Daoy (cell line): ENCODE measurements at regions not wholly inside any gene's neighbourhood (a gene's known extent, or its start where the extent isn't known, plus 50 kb on each side); places are given as distances from the start of the nearest gene placed in this dataset.

ENCODE experiments used
- DNase-seq: peaks from one replicate; pipeline ENCODE4 v3.0.0-alpha.2; 2015; ENCODE audit warnings: low read depth

- no peak for DNase-seq
These were observed 195.9 kb downstream of the KDR start for GRCh38 chr4:54929459-54929858.

DNA sequence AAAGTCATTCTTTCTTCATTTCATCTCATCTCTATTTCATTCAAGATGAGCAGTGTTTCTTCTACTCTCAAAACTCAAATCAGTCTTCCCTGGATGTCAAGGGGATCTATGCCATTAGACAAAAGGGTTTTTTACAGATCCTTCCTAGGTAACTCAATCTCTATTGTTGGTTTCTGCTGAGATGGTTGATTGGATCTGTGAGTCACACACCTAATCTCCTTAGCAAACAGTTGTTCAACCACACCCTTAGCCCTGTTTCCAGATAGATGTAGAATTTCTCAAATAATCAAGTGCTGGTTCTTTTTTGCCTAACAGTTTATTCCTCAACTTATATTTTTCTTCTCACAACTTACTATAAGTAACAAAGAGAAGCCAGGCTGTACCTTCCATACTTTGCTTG, 200.5 kb downstream of the KDR start:
- no peak for DNase-seq

- no peak for DNase-seq
These were observed 210.1 kb downstream of the KDR start for GRCh38 chr4:54915276-54915675.

DNA sequence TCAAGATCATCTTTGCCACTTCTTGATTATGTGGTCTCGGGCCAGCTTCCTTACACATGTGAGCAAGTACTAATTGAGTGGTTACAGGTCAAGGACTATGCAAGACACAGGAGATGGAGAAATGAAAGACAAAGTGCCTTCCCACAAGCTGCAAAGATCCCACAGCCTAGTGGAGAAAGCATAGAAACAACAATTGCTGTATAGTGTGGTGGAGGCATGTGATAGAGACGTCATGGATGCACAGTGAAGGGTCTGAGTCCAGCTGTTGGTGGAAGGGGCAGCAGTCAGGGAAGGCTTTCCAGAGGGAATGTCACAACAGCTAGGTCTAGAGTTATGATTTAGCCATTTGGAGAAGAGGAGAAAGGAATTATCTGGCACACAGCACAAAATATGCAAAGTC, 210.6 kb downstream of the KDR start:
- no peak for DNase-seq

DNA sequence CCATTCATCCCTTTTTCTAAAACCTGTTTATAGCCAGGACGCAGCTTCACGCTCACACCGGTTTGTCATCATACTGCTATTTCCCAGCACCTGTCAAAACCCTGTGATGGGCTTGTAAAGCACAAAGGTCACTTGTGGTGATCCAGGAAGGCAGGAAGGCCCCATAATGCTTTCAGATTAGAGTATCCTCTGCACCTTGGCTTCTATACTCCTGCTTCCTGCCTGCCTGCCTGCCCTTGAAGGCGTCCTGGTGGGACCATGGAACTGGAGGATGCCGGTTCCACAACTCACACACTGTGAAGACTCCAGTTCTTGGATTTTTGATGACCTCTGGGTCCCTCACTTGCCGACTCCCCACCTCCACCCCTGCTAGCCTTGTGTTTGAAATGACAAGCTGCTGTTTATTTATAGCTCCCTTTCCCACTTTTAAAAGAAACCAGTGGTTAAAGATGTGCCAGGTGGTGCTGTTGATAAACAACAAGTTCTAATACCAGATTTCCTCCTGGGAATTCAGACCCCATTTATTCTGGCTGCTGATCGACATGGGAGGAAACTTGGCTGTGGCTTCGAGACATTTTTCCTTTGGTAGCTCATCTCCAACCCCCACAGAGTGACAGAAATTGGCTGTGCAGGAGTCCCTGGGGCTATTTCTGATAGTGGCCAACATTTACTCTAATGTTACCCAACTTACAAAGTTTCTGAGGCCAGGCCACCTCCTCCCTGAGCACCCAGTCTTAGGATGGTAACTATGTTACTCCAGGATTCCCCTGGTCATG, 211.5 kb downstream of the KDR start:
- DNase-seq: no peak

- no peak for DNase-seq
These were observed 213.2 kb downstream of the KDR start for GRCh38 chr4:54912155-54912554.

DNA sequence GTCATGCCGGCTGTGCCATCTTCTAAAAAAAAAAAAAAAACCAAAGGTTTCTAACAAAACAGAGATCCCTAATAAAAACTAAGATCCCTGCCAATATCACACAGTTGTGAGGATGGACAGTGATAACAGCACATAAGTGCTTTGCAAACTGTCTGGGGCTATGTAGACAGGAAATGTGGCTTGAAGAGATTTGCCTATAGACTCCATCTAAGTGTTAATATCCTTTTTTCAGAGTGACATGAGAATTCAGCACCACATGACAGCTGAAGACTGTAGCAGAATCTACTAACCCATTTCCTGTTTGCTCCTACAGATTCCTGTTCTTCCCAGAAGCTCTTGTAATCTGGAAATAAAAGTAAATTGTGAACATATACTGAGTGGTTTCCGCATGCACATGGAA, 215.4 kb downstream of the KDR start:
- DNase-seq: no peak

GRCh38 chr4:54908763-54909162, 216.6 kb downstream of the KDR start:
- no peak for DNase-seq

DNA sequence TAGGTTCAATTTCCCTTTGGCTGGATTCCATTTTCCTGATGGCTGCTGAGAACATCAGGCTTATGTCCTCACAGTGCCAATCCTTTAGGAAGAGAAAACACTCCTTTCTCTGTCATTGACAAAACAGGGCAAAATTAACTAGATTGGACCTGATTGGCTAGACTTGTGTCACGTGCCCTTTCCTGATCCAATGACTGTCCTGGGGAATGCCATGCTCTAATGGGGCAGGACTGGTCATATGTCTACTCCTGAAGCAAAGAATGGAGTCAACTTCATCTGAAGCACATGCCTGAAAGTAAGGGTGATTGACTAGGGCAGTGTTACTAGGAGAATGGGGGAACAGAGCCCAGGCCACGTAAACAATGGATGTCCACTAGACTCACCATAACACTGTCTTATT, 220.4 kb downstream of the KDR start:
- no peak for DNase-seq

- no peak for DNase-seq
These were observed 222.4 kb downstream of the KDR start for GRCh38 chr4:54902976-54903375.

GRCh38 chr4:54902271-54902670, 223.1 kb downstream of the KDR start:
- DNase-seq: no peak

DNA sequence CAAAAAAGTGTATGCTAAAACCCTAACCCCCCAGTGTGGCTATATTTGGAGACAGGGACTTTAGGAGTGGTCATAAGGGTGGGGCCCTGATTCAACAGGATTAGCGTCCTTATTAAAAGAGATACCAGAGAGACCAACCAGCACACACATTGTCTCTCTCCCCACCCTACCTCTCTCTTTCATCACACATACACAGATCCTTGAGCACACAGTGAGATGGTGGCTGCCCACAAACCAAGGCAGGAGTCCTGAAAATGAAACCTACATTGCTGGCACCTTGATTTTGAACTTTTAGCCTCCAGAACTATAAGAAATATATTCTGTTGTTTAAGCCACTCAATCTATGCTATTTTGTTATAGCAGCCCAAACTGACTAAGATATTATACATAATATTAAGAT, 224.2 kb downstream of the KDR start:
- DNase-seq: no peak

DNA sequence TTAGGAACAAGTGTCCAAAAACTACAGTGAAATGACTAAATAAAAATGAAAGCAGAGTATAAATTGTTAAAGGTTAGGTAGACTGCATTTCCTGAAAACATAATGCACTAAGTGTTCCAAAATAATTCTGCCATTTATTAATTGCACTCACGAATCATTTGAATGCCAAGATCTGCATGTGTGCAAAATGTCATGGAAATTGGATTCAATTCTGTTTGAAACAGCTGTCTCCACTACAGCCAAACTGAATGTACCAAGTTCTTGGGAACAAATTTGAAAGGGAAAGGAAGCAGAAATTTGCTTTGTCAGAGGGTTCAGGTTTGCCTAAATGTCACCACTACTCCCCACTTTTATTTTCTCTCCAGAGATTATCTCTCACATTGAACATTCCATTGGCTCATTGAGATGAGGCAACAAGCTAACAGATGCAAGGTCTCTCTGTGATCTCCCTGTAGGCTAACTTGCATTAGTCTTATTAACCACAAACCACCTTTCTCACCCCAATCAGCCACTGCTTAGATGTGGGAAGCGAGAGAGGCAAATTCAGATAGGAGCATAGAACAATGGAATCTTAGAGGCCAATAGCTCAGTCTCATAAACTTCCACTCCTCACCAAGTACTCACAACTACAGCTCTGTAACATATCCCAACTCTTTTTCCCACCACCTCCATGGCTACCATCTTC, 226.6 kb downstream of the KDR start:
- no peak for DNase-seq

- no peak for DNase-seq
These were observed 227.3 kb downstream of the KDR start for GRCh38 chr4:54898056-54898562.

DNA sequence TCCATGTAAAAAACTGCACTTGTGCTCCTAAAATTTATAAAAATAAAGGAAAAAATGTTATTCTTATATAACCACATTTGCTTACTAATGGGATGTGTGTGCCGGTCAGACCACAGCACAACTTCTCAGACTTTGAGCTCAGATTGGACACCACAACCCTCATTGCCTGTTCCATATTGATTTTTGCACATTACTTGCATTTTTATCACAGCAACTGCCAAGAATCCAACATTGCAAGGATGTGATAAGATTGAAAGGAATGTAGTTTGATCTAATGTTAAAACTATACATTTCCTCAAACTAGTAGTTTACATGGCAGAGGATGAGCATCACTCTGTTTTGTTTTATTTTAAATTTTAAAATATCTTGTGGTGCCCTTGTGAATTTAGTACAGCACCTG, 227.8 kb downstream of the KDR start:
- DNase-seq: no peak

- DNase-seq: no peak
These were observed 224.9 kb downstream of the KIT start for GRCh38 chr4:54882616-54883015.

GRCh38 chr4:54879576-54879975, 221.8 kb downstream of the KIT start:
- DNase-seq: no peak

DNA sequence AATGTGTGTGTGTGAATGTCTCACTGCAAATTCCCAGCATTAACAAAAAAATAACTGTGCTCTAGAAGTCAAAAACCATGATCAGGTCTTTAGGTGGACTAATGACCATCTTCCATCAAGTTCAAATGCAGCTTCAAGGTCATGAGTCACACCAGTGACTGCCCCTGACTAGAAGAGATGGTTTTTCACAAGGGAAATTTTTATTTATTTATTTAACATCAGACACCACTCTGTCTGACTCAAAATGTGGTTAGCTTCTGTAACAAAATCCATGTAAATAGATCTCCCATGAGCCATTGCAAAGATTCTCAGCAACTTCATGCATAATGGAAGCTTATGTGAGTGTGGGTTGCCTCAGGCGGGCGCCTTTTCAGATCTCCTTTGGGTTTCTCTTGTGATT, 219.2 kb downstream of the KIT start:
- no peak for DNase-seq

DNA sequence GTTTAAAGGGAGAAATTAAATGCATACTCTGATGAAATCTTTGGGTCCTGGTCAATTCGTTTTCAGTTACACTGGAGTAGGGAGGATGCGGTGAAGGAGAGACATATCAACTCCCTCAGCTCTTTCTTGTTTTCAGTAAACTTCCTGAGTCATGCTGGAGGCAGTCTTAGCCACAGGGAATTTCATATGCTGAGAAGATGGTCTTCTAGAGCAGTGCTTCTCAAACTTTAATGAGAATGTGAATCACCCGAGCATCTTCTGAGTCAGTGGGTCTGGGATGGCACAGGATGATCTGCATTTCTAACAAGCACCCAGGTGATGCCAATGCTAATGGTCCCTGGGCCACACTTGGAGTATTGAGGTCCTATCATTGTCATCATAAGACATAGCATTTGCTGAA, 214.5 kb downstream of the KIT start:
- DNase-seq: no peak

DNA sequence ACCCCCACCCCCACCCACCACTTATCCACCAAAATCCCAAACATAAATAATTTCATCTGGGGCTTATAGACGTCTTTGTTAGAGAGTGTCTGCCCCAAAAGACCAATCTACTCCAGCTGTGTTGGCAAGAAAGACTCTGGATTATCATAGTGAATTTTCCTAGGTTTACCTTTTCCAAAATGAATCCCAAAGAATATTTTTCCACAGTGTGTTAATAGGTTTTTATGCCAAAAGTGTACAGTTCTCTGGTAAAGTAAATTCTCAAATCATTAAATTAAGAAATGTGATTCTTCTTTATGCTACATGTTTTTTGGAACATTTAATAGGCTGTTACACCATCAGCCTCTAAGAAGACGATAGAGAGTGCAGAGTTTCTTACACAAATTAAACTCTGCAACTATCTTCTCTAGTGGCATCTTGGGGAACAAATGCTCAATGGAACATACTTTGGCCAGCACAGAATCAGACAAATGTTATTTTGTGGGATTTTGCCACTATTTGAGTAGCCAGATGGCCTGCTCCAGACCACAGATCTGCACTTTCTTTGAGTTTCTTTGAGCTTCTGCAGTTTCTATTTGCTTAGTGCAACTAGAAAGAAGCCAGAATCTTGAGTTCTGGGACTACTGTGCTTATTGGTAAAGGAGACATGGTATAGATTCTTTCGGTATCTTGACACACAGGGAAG, 206.0 kb downstream of the KIT start:
- no peak for DNase-seq

DNA sequence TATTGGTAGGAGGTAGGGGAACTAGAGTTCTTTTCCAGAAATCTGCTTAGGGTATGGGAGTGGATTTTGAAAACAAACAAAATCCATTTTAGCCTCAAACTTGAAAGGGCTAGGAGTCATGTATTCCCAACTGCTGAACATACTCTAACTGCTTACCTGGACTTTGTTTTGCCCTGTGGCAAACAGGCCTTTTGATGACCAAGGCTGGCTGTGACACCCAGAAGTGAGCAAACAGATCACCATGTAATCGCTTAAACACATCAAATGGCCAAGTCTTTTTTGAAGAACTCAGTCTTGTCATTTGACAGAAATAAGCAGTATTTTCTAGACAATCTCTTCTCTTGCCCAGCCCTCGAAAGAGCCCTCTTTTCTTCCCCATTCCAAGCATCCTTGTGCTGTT, 203.4 kb downstream of the KIT start:
- DNase-seq: no peak

DNA sequence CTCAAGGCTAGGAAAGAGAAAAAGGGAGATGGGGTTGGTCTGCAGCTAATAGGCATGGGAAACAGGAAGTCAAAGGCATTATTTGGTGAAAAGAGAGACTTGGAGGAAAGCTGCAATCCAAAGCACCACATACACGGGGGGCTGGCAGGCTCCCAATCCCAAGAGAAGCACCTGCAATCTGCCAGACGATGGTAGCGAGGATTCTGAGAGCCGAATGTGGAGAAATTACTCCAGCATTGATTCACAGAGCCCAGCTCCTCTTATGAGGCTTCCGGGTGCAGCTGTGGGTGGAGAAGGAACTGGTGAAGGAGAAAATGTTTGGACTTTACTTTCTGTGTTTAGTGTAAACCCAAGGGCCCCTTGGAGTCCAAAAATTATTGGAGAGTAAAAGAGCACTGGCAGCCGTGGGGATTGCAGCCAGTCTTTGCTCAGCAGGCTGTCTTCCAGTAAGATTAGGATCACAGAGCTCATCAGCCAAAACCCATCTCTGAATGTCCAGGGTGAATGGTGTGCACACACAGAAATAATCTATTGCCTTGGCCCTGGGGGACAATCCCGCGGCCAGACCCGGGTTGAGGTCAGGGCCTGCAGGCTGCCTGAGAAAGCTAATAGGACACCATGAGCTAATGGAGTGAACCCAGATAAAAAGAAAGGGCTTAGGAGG, 197.6 kb downstream of the KIT start:
- no peak for DNase-seq
